ENCODE measurements at regions not wholly inside any gene's neighbourhood (a gene's known extent, or its start where the extent isn't known, plus 50 kb on each side); places are given as distances from the start of the nearest gene placed in this dataset.

DNA sequence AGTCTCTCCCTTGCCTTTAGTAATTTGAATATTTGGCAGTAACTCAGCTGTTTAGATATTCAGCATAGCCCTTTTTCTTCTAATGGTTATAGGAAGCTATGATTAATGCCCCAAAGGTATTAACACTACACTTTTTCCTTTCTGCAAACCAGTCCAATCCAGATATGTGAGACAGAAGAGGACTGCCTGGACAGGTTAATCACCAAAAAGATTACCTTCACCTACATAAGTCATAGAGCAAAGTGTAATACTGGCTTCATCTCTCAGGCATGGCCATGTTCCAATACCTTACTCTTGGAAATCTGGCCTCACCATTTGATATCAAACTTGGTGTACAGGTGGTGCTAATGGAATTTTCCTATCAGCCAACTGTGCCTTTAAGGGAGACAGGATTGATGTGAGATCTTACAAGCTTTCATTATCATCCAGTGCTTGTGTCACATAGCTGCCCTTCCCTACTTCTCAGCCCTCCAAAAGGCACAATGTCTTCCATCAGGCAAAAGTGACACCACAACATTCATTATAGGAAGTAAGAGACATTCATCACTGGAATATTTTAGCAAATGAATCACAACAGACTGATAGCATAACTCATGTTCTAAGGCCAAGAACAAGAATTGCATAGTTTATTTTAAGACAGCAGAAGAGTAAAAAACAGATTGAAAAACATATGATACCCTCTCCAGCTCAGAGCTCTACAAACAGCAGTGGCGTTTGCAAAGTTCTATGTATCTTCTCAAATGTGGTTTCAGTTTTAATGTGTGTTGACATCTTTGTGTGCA is 91.2 kb upstream of the PAM start (continued):
- TF ChIP-seq, protein P1, sequence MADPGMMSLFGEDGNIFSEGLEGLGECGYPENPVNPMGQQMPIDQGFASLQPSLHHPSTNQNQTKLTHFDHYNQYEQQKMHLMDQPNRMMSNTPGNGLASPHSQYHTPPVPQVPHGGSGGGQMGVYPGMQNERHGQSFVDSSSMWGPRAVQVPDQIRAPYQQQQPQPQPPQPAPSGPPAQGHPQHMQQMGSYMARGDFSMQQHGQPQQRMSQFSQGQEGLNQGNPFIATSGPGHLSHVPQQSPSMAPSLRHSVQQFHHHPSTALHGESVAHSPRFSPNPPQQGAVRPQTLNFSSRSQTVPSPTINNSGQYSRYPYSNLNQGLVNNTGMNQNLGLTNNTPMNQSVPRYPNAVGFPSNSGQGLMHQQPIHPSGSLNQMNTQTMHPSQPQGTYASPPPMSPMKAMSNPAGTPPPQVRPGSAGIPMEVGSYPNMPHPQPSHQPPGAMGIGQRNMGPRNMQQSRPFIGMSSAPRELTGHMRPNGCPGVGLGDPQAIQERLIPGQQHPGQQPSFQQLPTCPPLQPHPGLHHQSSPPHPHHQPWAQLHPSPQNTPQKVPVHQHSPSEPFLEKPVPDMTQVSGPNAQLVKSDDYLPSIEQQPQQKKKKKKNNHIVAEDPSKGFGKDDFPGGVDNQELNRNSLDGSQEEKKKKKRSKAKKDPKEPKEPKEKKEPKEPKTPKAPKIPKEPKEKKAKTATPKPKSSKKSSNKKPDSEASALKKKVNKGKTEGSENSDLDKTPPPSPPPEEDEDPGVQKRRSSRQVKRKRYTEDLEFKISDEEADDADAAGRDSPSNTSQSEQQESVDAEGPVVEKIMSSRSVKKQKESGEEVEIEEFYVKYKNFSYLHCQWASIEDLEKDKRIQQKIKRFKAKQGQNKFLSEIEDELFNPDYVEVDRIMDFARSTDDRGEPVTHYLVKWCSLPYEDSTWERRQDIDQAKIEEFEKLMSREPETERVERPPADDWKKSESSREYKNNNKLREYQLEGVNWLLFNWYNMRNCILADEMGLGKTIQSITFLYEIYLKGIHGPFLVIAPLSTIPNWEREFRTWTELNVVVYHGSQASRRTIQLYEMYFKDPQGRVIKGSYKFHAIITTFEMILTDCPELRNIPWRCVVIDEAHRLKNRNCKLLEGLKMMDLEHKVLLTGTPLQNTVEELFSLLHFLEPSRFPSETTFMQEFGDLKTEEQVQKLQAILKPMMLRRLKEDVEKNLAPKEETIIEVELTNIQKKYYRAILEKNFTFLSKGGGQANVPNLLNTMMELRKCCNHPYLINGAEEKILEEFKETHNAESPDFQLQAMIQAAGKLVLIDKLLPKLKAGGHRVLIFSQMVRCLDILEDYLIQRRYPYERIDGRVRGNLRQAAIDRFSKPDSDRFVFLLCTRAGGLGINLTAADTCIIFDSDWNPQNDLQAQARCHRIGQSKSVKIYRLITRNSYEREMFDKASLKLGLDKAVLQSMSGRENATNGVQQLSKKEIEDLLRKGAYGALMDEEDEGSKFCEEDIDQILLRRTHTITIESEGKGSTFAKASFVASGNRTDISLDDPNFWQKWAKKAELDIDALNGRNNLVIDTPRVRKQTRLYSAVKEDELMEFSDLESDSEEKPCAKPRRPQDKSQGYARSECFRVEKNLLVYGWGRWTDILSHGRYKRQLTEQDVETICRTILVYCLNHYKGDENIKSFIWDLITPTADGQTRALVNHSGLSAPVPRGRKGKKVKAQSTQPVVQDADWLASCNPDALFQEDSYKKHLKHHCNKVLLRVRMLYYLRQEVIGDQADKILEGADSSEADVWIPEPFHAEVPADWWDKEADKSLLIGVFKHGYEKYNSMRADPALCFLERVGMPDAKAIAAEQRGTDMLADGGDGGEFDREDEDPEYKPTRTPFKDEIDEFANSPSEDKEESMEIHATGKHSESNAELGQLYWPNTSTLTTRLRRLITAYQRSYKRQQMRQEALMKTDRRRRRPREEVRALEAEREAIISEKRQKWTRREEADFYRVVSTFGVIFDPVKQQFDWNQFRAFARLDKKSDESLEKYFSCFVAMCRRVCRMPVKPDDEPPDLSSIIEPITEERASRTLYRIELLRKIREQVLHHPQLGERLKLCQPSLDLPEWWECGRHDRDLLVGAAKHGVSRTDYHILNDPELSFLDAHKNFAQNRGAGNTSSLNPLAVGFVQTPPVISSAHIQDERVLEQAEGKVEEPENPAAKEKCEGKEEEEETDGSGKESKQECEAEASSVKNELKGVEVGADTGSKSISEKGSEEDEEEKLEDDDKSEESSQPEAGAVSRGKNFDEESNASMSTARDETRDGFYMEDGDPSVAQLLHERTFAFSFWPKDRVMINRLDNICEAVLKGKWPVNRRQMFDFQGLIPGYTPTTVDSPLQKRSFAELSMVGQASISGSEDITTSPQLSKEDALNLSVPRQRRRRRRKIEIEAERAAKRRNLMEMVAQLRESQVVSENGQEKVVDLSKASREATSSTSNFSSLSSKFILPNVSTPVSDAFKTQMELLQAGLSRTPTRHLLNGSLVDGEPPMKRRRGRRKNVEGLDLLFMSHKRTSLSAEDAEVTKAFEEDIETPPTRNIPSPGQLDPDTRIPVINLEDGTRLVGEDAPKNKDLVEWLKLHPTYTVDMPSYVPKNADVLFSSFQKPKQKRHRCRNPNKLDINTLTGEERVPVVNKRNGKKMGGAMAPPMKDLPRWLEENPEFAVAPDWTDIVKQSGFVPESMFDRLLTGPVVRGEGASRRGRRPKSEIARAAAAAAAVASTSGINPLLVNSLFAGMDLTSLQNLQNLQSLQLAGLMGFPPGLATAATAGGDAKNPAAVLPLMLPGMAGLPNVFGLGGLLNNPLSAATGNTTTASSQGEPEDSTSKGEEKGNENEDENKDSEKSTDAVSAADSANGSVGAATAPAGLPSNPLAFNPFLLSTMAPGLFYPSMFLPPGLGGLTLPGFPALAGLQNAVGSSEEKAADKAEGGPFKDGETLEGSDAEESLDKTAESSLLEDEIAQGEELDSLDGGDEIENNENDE (IDR thresholded peaks at IDR 0.05; ENCODE audit: insufficient replicate concordance, low read length) = no peak
- TF ChIP-seq KDM5A (IDR thresholded peaks at IDR 0.05; ENCODE audit: low read length) (no peak), PHF8 (conservative IDR thresholded peaks at IDR 0.05; ENCODE audit: low read depth, low read length) (no peak), CTBP2 (IDR thresholded peaks at IDR 0.05; ENCODE audit: borderline replicate concordance, insufficient read depth, insufficient read length, low read length) (no peak), RBBP5 (IDR thresholded peaks at IDR 0.05; ENCODE audit: borderline replicate concordance, low read depth, low read length) (no peak), BACH1 (IDR thresholded peaks at IDR 0.05; ENCODE audit: low read length) (no peak), TBP (IDR thresholded peaks at IDR 0.05; ENCODE audit: low read depth, low read length) (no peak)
